ENCODE measurements at regions not wholly inside any gene's neighbourhood (a gene's known extent, or its start where the extent isn't known, plus 50 kb on each side); places are given as distances from the start of the nearest gene placed in this dataset.
A peak's percentile ranks its signal among the peaks of the same experiment; 100 is the strongest.

- FAIRE-seq (peak; percentile 33), DNase-seq (peak in 2 of 5 donors; percentile 43 to 68)
- no peaks in the 10 kb centered on the region for H3K36me3 ChIP-seq (ENCODE audit: control insufficient read depth in 2 of 3, insufficient read depth in 3 of 3, low read length in 3 of 3)
- no peak overlapping the region for H3K9ac ChIP-seq (ENCODE audit: low read length in 3 of 3)
- no peaks in the 10 kb centered on the region for H3K27me3 ChIP-seq (ENCODE audit: control insufficient read depth, insufficient read depth, low read length)
- H3K4me3 ChIP-seq (ENCODE audit: low read length in 3 of 3), result no peak overlapping the region
- no peak overlapping the region for H3K27ac ChIP-seq (ENCODE audit: low read depth in 2 of 2, low read length in 2 of 2)
- peak; percentile 6 for TF ChIP-seq CTCF (IDR thresholded peaks at IDR 0.05; ENCODE audit: borderline replicate concordance, extremely low read depth, insufficient read depth)
- H3K9me3 ChIP-seq (ENCODE audit: control insufficient read depth in 2 of 3, insufficient read depth in 1 of 3, low read length in 3 of 3), result no peaks in the 10 kb centered on the region
- intact Hi-C loops (cut with DNase I), result no loop called here
- H3K4me1 ChIP-seq (ENCODE audit: control insufficient read depth in 2 of 3, insufficient read depth in 2 of 3, low read depth in 1 of 3, low read length in 3 of 3), result peaks cover 0 to 8% (median 0%) of the 10 kb centered on the region in 3 donors
These were observed 555.6 kb downstream of the PPARGC1A start for GRCh38 chr4:23333946-23334878.

- Histone ChIP-seq H3K4me1 (ENCODE audit: control insufficient read depth in 2 of 3, insufficient read depth in 2 of 3, low read depth in 1 of 3, low read length in 3 of 3) (peaks cover 0 to 8% (median 0%) of the 10 kb centered on the region in 3 donors), H3K9me3 (ENCODE audit: control insufficient read depth in 2 of 3, insufficient read depth in 1 of 3, low read length in 3 of 3) (no peaks in the 10 kb centered on the region), H3K4me3 (ENCODE audit: low read length in 3 of 3) (no peak overlapping the region), H3K27me3 (ENCODE audit: control insufficient read depth, insufficient read depth, low read length) (no peaks in the 10 kb centered on the region), H3K9ac (ENCODE audit: low read length in 3 of 3) (no peak overlapping the region), H3K27ac (ENCODE audit: low read depth in 2 of 2, low read length in 2 of 2) (no peak overlapping the region), H3K36me3 (ENCODE audit: control insufficient read depth in 2 of 3, insufficient read depth in 3 of 3, low read length in 3 of 3) (no peaks in the 10 kb centered on the region)
- TF ChIP-seq CTCF (IDR thresholded peaks at IDR 0.05; ENCODE audit: borderline replicate concordance, extremely low read depth, insufficient read depth), result no peak
- intact Hi-C loops (cut with DNase I), result no loop called here
- no peak for DNase-seq
- FAIRE-seq, result no peak
These were observed 556.3 kb downstream of the PPARGC1A start for GRCh38 chr4:23333556-23333945.

- DNase-seq (no peak), FAIRE-seq (no peak)
- no peaks in the 10 kb centered on the region for H3K9me3 ChIP-seq (ENCODE audit: control insufficient read depth in 2 of 3, insufficient read depth in 1 of 3, low read length in 3 of 3)
- TF ChIP-seq CTCF (IDR thresholded peaks at IDR 0.05; ENCODE audit: borderline replicate concordance, extremely low read depth, insufficient read depth), result no peak
- H3K27me3 ChIP-seq (ENCODE audit: control insufficient read depth, insufficient read depth, low read length), result no peaks in the 10 kb centered on the region
- H3K36me3 ChIP-seq (ENCODE audit: control insufficient read depth in 2 of 3, insufficient read depth in 3 of 3, low read length in 3 of 3), result no peaks in the 10 kb centered on the region
- H3K9ac ChIP-seq (ENCODE audit: low read length in 3 of 3), result no peak overlapping the region
- intact Hi-C loops (cut with DNase I), result no loop called here
- H3K4me1 ChIP-seq (ENCODE audit: control insufficient read depth in 2 of 3, insufficient read depth in 2 of 3, low read depth in 1 of 3, low read length in 3 of 3), result peaks cover 0 to 8% (median 0%) of the 10 kb centered on the region in 3 donors
- no peak overlapping the region for H3K27ac ChIP-seq (ENCODE audit: low read depth in 2 of 2, low read length in 2 of 2)
- no peak overlapping the region for H3K4me3 ChIP-seq (ENCODE audit: low read length in 3 of 3)
These were observed 557.5 kb downstream of the PPARGC1A start for GRCh38 chr4:23332313-23332712.
